Ascending aorta (tissue), 2 donors: ENCODE measurements at regions not wholly inside any gene's neighbourhood (a gene's known extent, or its start where the extent isn't known, plus 50 kb on each side); places are given as distances from the start of the nearest gene placed in this dataset.

Source experiments
- DNase-seq, 2 donors: peaks; one replicate each; pipeline ENCODE4 v3.0.0-alpha.2; 2019; ENCODE audit warnings: low spot score in 2 of 2
- H3K27ac ChIP-seq, 2 donors: fragments of 200-600 bp; sonication (generic); one replicate each; pipeline ENCODE4 v1.5.1; 2016 to 2017; ENCODE audit warnings: mild to moderate bottlenecking in 1 of 2
- H3K27me3 ChIP-seq: fragments of 200-600 bp; sonication (generic); one replicate; pipeline ENCODE4 v1.5.1; 2017
- H3K36me3 ChIP-seq, 2 donors: fragments of 200-600 bp; sonication (generic); one replicate each; pipeline ENCODE4 v1.5.1; 2016
- H3K4me1 ChIP-seq, 2 donors: fragments of 200-600 bp; sonication (generic); one replicate each; pipeline ENCODE4 v1.5.1; 2016 to 2017; ENCODE audit warnings: mild to moderate bottlenecking in 1 of 2
- H3K4me3 ChIP-seq, 2 donors: fragments of 200-600 bp; sonication (generic); one replicate each; pipeline ENCODE4 v1.5.1; 2016 to 2017; ENCODE audit warnings: mild to moderate bottlenecking in 1 of 2
- H3K9me3 ChIP-seq, 2 donors: fragments of 200-600 bp; sonication (generic); one replicate each; pipeline ENCODE4 v1.5.1; 2016
- intact Hi-C: fragments of 100-400 bp; cut with DNase I; formaldehyde crosslinking; loops from one replicate; pipeline ENCODE4 v1.15.1; 2023
- TF ChIP-seq, protein P1 (sequence below), 3 experiments: fragments of 200-600 bp in 2 of 3; fragments of 450-650 bp in 1 of 3; sonication (generic) in 2 of 3; IDR thresholded peaks; one replicate each; pipeline ENCODE4 v1.5.1; 2016 to 2019; ENCODE audit warnings: antibody characterized with exemption in 3 of 3, mild to moderate bottlenecking in 1 of 3, moderate library complexity in 1 of 3

DNA sequence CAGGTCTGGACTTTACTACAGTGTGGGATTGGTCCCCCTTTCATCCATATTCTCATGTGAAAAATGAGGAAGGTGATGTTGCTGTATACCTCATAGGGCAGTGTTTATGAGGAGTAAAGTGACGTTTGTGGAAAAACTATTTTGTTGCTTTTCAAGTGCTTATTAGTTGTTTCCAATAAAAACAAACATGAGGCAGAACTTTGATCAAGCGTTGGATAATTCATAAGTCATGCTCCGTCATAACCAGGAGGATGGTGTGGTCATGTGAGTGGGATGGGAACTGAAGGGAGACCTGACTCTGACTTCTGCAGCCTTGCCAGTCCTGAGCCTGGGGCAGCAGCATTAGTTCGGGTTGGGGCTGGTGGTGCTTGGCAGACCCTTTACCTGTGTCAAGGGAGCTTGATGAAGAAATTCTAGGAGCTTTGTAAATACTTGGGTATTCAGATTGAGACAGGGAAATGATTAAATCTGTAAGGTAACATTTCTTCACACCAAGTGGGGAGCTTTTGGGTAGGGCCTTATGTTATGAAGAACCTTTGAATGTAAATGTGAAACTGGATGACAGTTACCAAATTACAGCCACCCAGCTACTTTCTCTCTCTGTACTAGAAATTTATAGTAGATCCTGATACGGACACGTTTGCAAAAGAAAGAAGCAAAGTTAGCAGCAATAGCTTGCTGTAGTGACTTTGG, 462.4 kb upstream of the RGS6 start:
- Histone ChIP-seq H3K27ac (no peak overlapping the region), H3K4me1 (peaks cover 0 to 5% of the 10 kb centered on the region in 2 donors), H3K27me3 (no peaks in the 10 kb centered on the region), H3K4me3 (no peak overlapping the region), H3K36me3 (no peaks in the 10 kb centered on the region), H3K9me3 (no peaks in the 10 kb centered on the region)
- TF ChIP-seq, protein P1, sequence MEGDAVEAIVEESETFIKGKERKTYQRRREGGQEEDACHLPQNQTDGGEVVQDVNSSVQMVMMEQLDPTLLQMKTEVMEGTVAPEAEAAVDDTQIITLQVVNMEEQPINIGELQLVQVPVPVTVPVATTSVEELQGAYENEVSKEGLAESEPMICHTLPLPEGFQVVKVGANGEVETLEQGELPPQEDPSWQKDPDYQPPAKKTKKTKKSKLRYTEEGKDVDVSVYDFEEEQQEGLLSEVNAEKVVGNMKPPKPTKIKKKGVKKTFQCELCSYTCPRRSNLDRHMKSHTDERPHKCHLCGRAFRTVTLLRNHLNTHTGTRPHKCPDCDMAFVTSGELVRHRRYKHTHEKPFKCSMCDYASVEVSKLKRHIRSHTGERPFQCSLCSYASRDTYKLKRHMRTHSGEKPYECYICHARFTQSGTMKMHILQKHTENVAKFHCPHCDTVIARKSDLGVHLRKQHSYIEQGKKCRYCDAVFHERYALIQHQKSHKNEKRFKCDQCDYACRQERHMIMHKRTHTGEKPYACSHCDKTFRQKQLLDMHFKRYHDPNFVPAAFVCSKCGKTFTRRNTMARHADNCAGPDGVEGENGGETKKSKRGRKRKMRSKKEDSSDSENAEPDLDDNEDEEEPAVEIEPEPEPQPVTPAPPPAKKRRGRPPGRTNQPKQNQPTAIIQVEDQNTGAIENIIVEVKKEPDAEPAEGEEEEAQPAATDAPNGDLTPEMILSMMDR (IDR thresholded peaks at IDR 0.05) = no peak
- DNase-seq = no peak
- intact Hi-C loops = no loop called here

DNA sequence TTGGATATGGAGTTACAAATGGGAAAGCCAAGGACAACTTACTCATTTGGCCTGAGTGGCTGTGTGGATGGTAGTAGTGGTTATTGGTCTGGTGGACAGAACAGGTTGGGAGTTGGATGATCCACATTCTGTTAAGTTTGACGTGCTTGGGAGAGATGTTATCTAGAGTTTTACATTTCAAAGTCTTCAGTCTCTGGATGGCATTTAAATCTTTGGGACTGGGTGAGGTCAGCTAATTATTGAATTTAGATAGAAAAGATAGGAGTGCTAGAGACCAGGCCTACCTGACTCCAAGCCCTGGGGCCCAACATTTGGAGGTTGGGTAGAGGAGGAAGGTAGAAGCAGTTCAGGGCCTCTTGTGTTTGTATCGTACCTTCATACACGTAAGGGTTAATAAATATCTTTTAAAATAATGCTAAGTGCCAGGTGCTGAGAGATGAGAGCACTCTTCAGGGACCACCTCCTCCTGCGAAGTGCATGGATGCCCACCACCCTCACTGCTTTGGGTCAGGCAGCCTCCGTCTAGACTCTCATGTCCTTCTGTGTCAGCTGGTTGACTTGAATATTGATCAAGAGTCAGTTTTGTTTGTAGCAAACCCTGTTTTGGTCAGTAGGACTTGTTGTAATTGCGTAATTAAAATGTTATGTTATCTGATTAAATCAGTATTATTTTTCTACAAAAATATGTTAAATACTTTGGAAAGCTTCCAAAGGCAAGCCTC, 460.4 kb upstream of the RGS6 start:
- intact Hi-C loops = no loop called here
- no peak for DNase-seq

DNA sequence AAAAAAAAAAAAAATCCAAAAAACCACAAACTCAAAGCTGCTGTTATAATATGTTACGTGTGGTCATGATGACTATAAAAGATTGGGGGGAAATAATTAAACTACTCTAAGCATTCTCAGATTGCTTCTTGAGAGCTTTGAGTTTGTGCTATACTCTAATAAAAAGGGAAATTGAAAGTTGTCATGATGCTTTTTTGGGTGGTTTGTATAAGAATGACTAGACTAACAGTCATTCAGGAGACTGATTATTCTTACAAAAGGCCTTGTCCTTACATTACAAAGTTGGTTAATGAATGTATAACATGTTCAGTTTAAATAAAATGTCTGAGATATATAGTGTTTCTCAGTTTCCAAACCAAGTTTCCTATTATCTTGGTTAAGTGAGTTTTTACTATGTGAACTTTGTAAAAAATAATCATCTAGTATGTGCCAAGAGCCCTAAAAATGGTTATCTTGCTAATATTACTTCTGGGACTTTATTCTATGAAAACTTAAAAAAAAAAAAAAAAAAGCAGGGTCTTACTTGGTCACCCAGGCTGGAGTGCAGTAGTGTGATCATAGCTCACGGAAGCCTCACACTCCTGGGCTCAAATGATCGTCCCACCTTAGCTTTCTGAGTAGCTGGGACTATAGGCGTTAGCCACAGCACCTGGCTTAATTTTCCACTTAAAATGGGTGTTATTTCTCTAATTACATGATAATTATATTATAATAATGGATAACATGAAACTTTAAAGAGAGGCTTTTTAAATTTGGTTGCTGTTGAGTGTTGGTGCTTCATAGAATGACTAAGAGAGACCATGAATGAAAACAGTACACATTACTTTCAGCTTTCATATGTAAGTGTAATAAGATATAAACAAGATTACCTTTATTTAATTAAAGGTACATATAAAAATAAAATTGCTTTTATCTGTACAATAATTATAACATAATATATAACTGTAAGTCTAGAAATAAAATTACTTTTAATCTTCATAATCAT, 459.6 kb upstream of the RGS6 start:
- Histone ChIP-seq H3K9me3 (no peaks in the 10 kb centered on the region), H3K4me3 (no peak overlapping the region), H3K4me1 (no peaks in the 10 kb centered on the region), H3K27ac (no peak overlapping the region), H3K27me3 (no peaks in the 10 kb centered on the region), H3K36me3 (no peaks in the 10 kb centered on the region)
- TF ChIP-seq, protein P1 (IDR thresholded peaks at IDR 0.05) = no peak
- no peak for DNase-seq
- intact Hi-C loops = no loop called here

More for the DNA sequence above, 460.4 kb upstream of the RGS6 start:
- no peaks in the 10 kb centered on the region for H3K36me3 ChIP-seq
- peaks cover 0 to 5% of the 10 kb centered on the region in 2 donors for H3K4me1 ChIP-seq
- TF ChIP-seq, protein P1 (IDR thresholded peaks at IDR 0.05) = no peak
- no peak overlapping the region for H3K27ac ChIP-seq
- no peak overlapping the region for H3K4me3 ChIP-seq
- H3K27me3 ChIP-seq = no peaks in the 10 kb centered on the region
- H3K9me3 ChIP-seq = no peaks in the 10 kb centered on the region

DNA sequence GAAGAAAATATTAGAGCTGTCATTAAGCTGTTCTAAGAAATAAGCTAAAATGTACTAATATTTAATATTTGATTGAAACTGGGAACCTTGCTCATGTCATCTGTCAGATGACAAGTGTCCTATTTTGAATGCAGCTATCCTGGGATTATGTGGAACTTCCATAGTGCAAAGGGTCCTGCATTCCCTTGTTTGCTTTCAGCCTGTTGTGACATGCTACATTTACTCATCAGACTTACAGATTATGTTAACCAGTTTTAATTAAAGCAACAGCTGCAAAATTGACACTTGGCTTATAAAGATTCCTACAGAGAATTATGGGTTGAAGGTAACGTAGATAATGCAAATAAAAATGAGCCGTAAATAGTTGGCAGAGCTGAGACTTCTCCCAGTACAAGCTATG, 458.4 kb upstream of the RGS6 start:
- intact Hi-C loops = no loop called here
- Histone ChIP-seq H3K27ac (no peak overlapping the region), H3K4me3 (no peak overlapping the region), H3K36me3 (no peaks in the 10 kb centered on the region), H3K27me3 (no peaks in the 10 kb centered on the region), H3K9me3 (no peaks in the 10 kb centered on the region), H3K4me1 (no peaks in the 10 kb centered on the region)
- TF ChIP-seq, protein P1 (IDR thresholded peaks at IDR 0.05) = no peak
- DNase-seq = no peak
